Fibroblast of mammary gland (primary cell): ENCODE measurements at regions not wholly inside any gene's neighbourhood (a gene's known extent, or its start where the extent isn't known, plus 50 kb on each side); places are given as distances from the start of the nearest gene placed in this dataset.
"Not testable (repeated sequence)": the region's sequence is repeated elsewhere in the genome, so short reads cannot be mapped to it uniquely, and the experiment has no call there.

Experiments used
- DNase-seq: peaks from one replicate; pipeline ENCODE4 v3.0.0-alpha.2; 2010; ENCODE audit warnings: low read depth
- H3K4me3 ChIP-seq: 2 replicates; pipeline ENCODE4 v1.5.1; 2011; ENCODE audit warnings: low read depth, mild to moderate bottlenecking, low read length, moderate library complexity; ENCODE audit not compliant: control insufficient read depth
- TF ChIP-seq, protein P1 (sequence below): conservative IDR thresholded peaks from 2 replicates; pipeline ENCODE4 v1.5.1; 2011; ENCODE audit warnings: low read depth, low read length, inconsistent platforms; ENCODE audit not compliant: control insufficient read depth, insufficient read depth

- DNase-seq: no peak
- TF ChIP-seq, protein P1, sequence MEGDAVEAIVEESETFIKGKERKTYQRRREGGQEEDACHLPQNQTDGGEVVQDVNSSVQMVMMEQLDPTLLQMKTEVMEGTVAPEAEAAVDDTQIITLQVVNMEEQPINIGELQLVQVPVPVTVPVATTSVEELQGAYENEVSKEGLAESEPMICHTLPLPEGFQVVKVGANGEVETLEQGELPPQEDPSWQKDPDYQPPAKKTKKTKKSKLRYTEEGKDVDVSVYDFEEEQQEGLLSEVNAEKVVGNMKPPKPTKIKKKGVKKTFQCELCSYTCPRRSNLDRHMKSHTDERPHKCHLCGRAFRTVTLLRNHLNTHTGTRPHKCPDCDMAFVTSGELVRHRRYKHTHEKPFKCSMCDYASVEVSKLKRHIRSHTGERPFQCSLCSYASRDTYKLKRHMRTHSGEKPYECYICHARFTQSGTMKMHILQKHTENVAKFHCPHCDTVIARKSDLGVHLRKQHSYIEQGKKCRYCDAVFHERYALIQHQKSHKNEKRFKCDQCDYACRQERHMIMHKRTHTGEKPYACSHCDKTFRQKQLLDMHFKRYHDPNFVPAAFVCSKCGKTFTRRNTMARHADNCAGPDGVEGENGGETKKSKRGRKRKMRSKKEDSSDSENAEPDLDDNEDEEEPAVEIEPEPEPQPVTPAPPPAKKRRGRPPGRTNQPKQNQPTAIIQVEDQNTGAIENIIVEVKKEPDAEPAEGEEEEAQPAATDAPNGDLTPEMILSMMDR: no peak
- H3K4me3 ChIP-seq: no peak overlapping the region
Measured at GRCh38 chr1:208990456-208990855, 593.1 kb upstream of the CAMK1G start.

GRCh38 chr1:208997053-208997452 lies 586.5 kb upstream of the CAMK1G start:
- DNase-seq, H3K4me3 ChIP-seq: not testable (repeated sequence)

DNA sequence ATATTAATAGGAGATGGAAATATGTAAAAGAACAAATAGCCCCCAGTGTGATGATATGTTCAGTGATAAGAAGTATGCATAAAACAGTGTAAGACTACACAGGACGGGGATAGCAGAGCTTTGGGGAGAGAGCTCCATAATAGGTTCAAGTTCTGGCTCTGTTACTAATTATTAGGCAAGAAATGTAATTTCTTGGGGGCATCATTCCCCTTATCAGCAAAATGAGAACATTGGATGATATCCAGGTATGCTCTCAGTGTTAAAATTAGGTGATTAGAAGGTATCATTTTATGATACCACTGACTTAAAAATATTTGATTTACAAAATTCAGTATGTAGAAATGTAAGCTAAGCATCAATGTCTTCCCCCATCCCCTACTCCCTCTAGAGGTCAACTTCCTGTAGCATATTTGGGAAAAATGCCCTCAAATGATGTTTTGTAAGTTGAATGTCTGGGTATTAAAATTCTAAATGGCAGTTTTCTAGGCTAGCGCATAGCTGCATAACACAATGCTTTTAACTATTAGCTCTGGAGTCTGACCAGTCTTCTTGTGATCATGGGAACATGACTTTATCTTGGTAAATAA lies 585.7 kb upstream of the CAMK1G start:
- H3K4me3 ChIP-seq: no peak overlapping the region
- TF ChIP-seq, protein P1: peak; percentile 57
- DNase-seq: peak; percentile 31

DNA sequence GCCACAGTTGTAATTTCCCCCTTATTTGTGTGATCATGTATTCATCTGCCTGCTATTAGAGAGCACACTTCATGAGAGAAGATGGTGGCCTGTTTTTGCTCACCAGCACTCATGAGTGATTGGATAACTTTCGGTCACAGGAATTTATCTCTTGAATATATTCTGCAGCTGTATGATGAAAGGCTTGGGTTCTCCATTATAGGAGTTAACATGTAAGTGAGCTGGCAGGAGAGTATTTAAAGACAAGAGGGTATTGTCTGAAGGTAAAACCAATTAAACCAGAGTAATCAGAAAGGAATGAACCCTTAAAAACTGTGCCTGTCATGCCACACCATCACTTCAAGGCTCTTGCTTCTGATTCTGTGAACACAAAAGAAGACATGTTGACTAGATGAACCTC lies 574.9 kb upstream of the CAMK1G start:
- TF ChIP-seq, protein P1: no peak
- H3K4me3 ChIP-seq: no peak overlapping the region
- DNase-seq: no peak

GRCh38 chr1:209010475-209011230 lies 572.9 kb upstream of the CAMK1G start:
- TF ChIP-seq, protein P1: no peak
- no peak for DNase-seq
- no peak overlapping the region for H3K4me3 ChIP-seq

GRCh38 chr1:209012443-209013196 lies 570.9 kb upstream of the CAMK1G start:
- H3K4me3 ChIP-seq: no peak overlapping the region
- DNase-seq: no peak
- TF ChIP-seq, protein P1: no peak

DNA sequence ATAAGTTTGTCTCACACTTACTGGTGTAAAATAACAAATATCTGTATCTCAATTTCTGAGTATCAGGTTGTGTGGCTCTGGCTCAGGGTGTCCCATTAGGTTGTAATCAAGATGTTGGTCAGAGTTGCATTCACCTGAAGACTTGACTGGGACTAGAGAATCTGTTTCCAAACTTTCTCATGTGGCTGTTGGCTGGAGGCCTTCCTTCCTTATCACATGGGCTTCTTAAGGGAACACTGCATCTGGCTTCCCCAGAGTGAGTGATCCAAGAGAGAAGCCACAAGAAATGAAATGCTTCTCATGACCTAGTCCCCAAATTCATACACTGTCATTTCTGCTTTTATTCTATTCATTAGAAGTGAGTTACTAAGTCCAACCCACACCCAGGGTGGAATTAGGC lies 568.4 kb upstream of the CAMK1G start:
- TF ChIP-seq, protein P1: no peak
- H3K4me3 ChIP-seq: no peak overlapping the region
- no peak for DNase-seq
